D721Med (cell line): ENCODE measurements at regions not wholly inside any gene's neighbourhood (a gene's known extent, or its start where the extent isn't known, plus 50 kb on each side); places are given as distances from the start of the nearest gene placed in this dataset.

ENCODE experiments used
- DNase-seq: peaks from one replicate; pipeline ENCODE4 v3.0.0; 2011; ENCODE audit warnings: low spot score; ENCODE audit not compliant: insufficient read length
- FAIRE-seq: peaks from 2 replicates; lab custom pipeline; 2011; peaks lifted over from hg19 to GRCh38; lab: Jason Lieb, UNC
- CTCF ChIP-seq: IDR thresholded peaks from 2 replicates; pipeline ENCODE4 v1.5.1; 2012; ENCODE audit warnings: mild to moderate bottlenecking, control low read depth; ENCODE audit not compliant: insufficient read depth; ENCODE audit errors: missing control alignments

GRCh38 chr5:116661419-116661818 lies 86.8 kb upstream of the SEMA6A start:
- FAIRE-seq (no peak), DNase-seq (no peak)
- no peak for TF ChIP-seq CTCF

GRCh38 chr5:116660929-116661328 lies 86.3 kb upstream of the SEMA6A start:
- no peak for TF ChIP-seq CTCF
- FAIRE-seq (no peak), DNase-seq (no peak)

GRCh38 chr5:116658830-116659229 lies 84.2 kb upstream of the SEMA6A start:
- no peak for TF ChIP-seq CTCF
- FAIRE-seq: no peak

GRCh38 chr5:116658141-116658540 lies 83.5 kb upstream of the SEMA6A start:
- DNase-seq: no peak
- no peak for FAIRE-seq
- no peak for TF ChIP-seq CTCF

More at GRCh38 chr5:116658830-116659229, 84.2 kb upstream of the SEMA6A start:
- DNase-seq: no peak

GRCh38 chr5:116655431-116655830 lies 80.8 kb upstream of the SEMA6A start:
- DNase-seq (no peak), FAIRE-seq (no peak)
- no peak for TF ChIP-seq CTCF

GRCh38 chr5:116654925-116655324 lies 80.3 kb upstream of the SEMA6A start:
- no peak for TF ChIP-seq CTCF
- DNase-seq: no peak
- FAIRE-seq: no peak

- no peak for FAIRE-seq
- no peak for DNase-seq
- no peak for TF ChIP-seq CTCF
Measured at GRCh38 chr5:116652903-116653302, 78.3 kb upstream of the SEMA6A start.
